ENCODE measurements at regions not wholly inside any gene's neighbourhood (a gene's known extent, or its start where the extent isn't known, plus 50 kb on each side); places are given as distances from the start of the nearest gene placed in this dataset.

DNA sequence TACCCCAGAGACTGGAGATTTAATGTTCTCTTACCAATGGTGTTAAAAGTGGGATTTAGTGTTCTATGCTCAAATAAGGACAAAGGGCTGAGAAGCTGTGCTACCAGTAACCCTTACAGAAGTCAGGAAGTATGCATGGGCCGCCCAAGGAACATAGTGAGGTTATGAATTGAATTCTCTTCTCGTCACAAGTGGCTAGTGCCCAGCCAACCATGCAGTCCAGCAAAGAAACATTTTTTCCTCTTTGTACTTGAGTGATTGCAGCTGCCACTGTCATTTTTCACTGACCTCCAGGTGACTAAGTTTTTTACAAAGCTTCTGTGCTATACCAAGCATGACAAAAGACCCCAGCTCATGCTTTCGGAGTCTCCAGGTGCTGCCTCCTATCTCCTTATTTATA, 110.6 kb upstream of the DCBLD2 start:
- H3K27ac ChIP-seq = no peak overlapping the region
- no peaks in the 10 kb centered on the region for H3K27me3 ChIP-seq
- no peak overlapping the region for H2AFZ ChIP-seq
- H3K9me2 ChIP-seq (replicated peaks; ENCODE audit: insufficient read depth) = no peaks in the 10 kb centered on the region
- no peak for TF ChIP-seq EZH2phosphoT487 (IDR thresholded peaks at IDR 0.05; ENCODE audit: low read depth, severe bottlenecking, unreplicated experiment)
- no peak for TF ChIP-seq EZH2 (IDR thresholded peaks at IDR 0.05; ENCODE audit: borderline replicate concordance)
- TF ChIP-seq, protein P1, sequence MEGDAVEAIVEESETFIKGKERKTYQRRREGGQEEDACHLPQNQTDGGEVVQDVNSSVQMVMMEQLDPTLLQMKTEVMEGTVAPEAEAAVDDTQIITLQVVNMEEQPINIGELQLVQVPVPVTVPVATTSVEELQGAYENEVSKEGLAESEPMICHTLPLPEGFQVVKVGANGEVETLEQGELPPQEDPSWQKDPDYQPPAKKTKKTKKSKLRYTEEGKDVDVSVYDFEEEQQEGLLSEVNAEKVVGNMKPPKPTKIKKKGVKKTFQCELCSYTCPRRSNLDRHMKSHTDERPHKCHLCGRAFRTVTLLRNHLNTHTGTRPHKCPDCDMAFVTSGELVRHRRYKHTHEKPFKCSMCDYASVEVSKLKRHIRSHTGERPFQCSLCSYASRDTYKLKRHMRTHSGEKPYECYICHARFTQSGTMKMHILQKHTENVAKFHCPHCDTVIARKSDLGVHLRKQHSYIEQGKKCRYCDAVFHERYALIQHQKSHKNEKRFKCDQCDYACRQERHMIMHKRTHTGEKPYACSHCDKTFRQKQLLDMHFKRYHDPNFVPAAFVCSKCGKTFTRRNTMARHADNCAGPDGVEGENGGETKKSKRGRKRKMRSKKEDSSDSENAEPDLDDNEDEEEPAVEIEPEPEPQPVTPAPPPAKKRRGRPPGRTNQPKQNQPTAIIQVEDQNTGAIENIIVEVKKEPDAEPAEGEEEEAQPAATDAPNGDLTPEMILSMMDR (IDR thresholded peaks at IDR 0.05; ENCODE audit: poor library complexity) = no peak
- H3K4me2 ChIP-seq = no peak overlapping the region
- H3K36me3 ChIP-seq (replicated peaks; ENCODE audit: insufficient read depth, low read depth) = no peaks in the 10 kb centered on the region
- no peak for DNase-seq (ENCODE audit: low spot score)
- WGBS (ENCODE audit: low lambda C conversion rate, missing lambda C conversion rate) = 82% methylated on average over 3 of the region's 3 CpGs
- H3K4me1 ChIP-seq (ENCODE audit: insufficient read depth) = no peaks in the 10 kb centered on the region
- no peaks in the 10 kb centered on the region for H4K20me1 ChIP-seq (ENCODE audit: insufficient read depth, poor library complexity, severe bottlenecking)
- H3K4me3 ChIP-seq = no peak overlapping the region
- no peaks in the 10 kb centered on the region for H3K79me2 ChIP-seq
- H3K9me3 ChIP-seq (ENCODE audit: low read depth) = no peaks in the 10 kb centered on the region

DNA sequence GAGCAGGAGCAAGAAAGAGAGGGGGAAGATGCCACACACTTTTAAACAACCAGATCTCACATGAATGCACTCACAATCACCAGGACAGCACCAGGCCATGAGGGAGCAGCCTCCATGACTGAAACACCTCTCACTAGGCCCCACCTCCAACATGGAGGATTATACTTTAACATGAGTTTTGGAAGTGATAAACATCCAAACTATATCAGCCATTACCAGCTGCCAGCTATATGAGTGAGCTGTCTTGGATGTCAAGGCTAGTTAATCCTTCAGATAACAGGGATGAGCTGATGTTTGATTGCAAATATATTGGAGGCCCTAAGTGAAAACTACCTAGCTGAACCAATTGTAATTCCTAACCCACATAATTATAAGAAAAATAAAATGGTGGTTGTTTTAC, 108.4 kb upstream of the DCBLD2 start:
- TF ChIP-seq, protein P1 (IDR thresholded peaks at IDR 0.05; ENCODE audit: poor library complexity) = no peak
- no peak for TF ChIP-seq EZH2phosphoT487 (IDR thresholded peaks at IDR 0.05; ENCODE audit: low read depth, severe bottlenecking, unreplicated experiment)
- no peak for TF ChIP-seq EZH2 (IDR thresholded peaks at IDR 0.05; ENCODE audit: borderline replicate concordance)
- no peak overlapping the region for H3K4me2 ChIP-seq
- H4K20me1 ChIP-seq (ENCODE audit: insufficient read depth, poor library complexity, severe bottlenecking) = no peaks in the 10 kb centered on the region
- no peaks in the 10 kb centered on the region for H3K9me3 ChIP-seq (ENCODE audit: low read depth)
- no peaks in the 10 kb centered on the region for H3K36me3 ChIP-seq (replicated peaks; ENCODE audit: insufficient read depth, low read depth)
- no peak overlapping the region for H3K27ac ChIP-seq
- DNase-seq (ENCODE audit: low spot score) = no peak
- H3K79me2 ChIP-seq = no peaks in the 10 kb centered on the region
- no peak overlapping the region for H3K4me3 ChIP-seq
- no peak overlapping the region for H2AFZ ChIP-seq
- H3K9me2 ChIP-seq (replicated peaks; ENCODE audit: insufficient read depth) = no peaks in the 10 kb centered on the region
- H3K27me3 ChIP-seq = no peaks in the 10 kb centered on the region
- no peaks in the 10 kb centered on the region for H3K4me1 ChIP-seq (ENCODE audit: insufficient read depth)

DNA sequence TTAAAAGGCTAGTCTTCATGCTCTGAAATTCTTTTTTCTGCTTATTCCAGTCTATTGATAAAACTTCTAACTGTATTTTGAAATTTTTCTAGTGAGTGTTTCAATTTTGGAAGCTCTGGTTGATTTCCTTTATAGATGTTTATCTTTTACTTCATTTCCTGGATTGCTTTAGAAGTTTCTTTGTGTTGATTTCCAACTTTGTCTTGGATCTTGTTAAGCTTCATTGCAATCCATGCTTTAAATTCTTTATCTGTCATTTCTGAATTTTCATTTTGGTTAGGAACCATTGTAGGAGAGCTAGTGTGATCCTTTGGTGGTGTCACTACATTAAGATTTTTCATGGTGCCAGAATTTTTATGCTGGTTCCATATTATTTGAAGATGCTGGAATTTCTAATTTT, 105.2 kb upstream of the DCBLD2 start:
- no peak overlapping the region for H3K4me3 ChIP-seq
- H3K27ac ChIP-seq = no peak overlapping the region
- TF ChIP-seq, protein P1 (IDR thresholded peaks at IDR 0.05; ENCODE audit: poor library complexity) = no peak
- TF ChIP-seq EZH2 (IDR thresholded peaks at IDR 0.05; ENCODE audit: borderline replicate concordance) = no peak
- TF ChIP-seq EZH2phosphoT487 (IDR thresholded peaks at IDR 0.05; ENCODE audit: low read depth, severe bottlenecking, unreplicated experiment) = no peak
- no peak overlapping the region for H2AFZ ChIP-seq
- H3K4me2 ChIP-seq = no peak overlapping the region
- H3K27me3 ChIP-seq = no peaks in the 10 kb centered on the region
- no peaks in the 10 kb centered on the region for H4K20me1 ChIP-seq (ENCODE audit: insufficient read depth, poor library complexity, severe bottlenecking)
- no peaks in the 10 kb centered on the region for H3K9me3 ChIP-seq (ENCODE audit: low read depth)
- no peaks in the 10 kb centered on the region for H3K4me1 ChIP-seq (ENCODE audit: insufficient read depth)
- no peak for DNase-seq (ENCODE audit: low spot score)
- H3K79me2 ChIP-seq = no peaks in the 10 kb centered on the region
- no peaks in the 10 kb centered on the region for H3K9me2 ChIP-seq (replicated peaks; ENCODE audit: insufficient read depth)
- no peaks in the 10 kb centered on the region for H3K36me3 ChIP-seq (replicated peaks; ENCODE audit: insufficient read depth, low read depth)

DNA sequence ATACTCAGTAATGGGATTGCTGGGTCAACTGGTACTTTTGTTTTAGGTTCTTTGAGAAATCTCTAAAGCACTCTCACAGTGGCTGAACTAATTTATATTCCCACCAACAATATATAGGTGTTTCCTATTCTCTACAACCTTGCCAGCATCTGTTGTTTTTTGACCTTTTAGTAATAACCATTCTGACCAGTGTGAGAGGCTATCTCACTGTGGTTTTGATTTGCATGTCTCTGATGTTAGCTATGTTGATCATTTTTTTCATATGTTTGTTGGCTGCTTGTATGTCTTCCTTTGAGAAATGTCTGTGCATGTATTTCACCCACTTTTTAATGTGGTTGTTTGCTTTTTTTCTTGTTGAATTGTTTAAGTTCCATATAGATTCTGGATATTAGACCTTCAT, 98.2 kb upstream of the DCBLD2 start:
- no peak for TF ChIP-seq EZH2phosphoT487 (IDR thresholded peaks at IDR 0.05; ENCODE audit: low read depth, severe bottlenecking, unreplicated experiment)
- TF ChIP-seq EZH2 (IDR thresholded peaks at IDR 0.05; ENCODE audit: borderline replicate concordance) = no peak
- TF ChIP-seq, protein P1 (IDR thresholded peaks at IDR 0.05; ENCODE audit: poor library complexity) = no peak
- H3K4me2 ChIP-seq = no peak overlapping the region
- H3K79me2 ChIP-seq = no peaks in the 10 kb centered on the region

More for the DNA sequence above, 98.2 kb upstream of the DCBLD2 start:
- no peak for DNase-seq (ENCODE audit: low spot score)
- Histone ChIP-seq H3K9me2 (replicated peaks; ENCODE audit: insufficient read depth) (no peaks in the 10 kb centered on the region), H3K9me3 (ENCODE audit: low read depth) (no peaks in the 10 kb centered on the region), H3K4me3 (no peak overlapping the region), H2AFZ (no peak overlapping the region), H3K4me1 (ENCODE audit: insufficient read depth) (no peaks in the 10 kb centered on the region), H3K27ac (no peak overlapping the region), H3K36me3 (replicated peaks; ENCODE audit: insufficient read depth, low read depth) (no peaks in the 10 kb centered on the region), H4K20me1 (ENCODE audit: insufficient read depth, poor library complexity, severe bottlenecking) (no peaks in the 10 kb centered on the region), H3K27me3 (no peaks in the 10 kb centered on the region)
